NCI-H146 treated with DMSO at 0.1 percent for 48 hours (cell line): ENCODE measurements at regions not wholly inside any gene's neighbourhood (a gene's known extent, or its start where the extent isn't known, plus 50 kb on each side); places are given as distances from the start of the nearest gene placed in this dataset.

Source experiments
- DNase-seq: peaks from one replicate; lab custom pipeline; 2025; ENCODE audit not compliant: unreplicated experiment; lab: John Stamatoyannopoulos, UW

DNA sequence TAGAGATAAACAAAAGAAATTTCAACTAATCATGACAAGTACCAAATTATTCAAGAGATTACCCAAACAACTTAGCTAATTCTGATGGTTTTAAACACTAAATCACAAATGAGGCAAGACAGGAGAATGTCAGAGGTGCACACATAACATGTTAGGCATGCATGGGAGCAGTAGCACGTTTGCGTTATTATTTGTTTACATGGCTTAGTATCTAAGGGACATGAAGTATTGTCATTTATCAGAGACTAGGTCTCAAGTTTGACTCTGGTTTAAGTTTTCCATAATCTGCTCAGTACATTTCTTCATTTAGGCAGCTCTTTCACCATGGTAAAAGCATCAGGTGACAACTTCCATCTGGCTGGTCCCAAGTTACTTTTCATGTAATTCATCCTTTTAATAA is 244.1 kb upstream of the TNC start:
- DNase-seq = no peak

GRCh38 chr9:115362640-115363039 is 244.7 kb upstream of the TNC start:
- no peak for DNase-seq

DNA sequence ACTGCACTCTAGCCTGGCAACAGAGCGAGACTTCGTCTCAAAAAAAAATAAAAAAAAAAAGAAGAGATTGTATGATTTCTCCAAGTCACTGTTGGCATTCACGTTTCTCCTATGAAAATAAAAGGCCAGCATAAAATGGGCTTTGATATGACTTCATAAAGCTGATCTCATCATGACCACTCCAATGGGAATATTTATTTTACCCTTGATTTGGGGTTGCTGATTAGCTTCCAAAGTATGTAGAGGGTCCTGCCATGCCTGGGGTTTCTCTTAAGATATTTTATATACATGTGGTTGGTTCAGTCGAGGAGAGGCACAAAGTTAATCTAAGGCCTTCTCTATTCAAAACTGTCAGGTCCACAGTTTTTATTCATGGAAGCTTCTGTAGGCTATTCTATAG is 247.0 kb upstream of the TNC start:
- DNase-seq = no peak

GRCh38 chr9:115367321-115367720 is 249.4 kb upstream of the TNC start:
- DNase-seq = no peak

GRCh38 chr9:115367780-115368525 is 250.0 kb upstream of the TNC start:
- DNase-seq = no peak

GRCh38 chr9:115369322-115369957 is 251.5 kb upstream of the TNC start:
- DNase-seq = no peak

- DNase-seq = no peak
Observed at GRCh38 chr9:115373000-115373709, 255.2 kb upstream of the TNC start.

DNA sequence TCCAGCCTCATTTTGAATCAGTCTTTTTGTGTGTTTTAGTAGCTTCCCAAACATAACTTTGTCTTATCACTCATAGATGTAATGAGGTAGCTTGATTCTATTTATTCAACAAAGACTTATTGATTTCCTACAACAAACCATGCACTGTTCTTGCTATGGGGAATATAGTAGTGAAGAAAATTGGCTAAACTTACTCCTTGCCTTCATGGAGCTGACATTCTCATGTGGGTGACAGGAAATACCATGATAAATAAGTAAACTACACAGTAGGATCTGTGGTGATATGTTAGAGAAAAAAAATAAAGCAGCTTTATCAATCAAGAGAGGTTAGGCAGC is 255.7 kb upstream of the TNC start:
- DNase-seq = no peak

DNA sequence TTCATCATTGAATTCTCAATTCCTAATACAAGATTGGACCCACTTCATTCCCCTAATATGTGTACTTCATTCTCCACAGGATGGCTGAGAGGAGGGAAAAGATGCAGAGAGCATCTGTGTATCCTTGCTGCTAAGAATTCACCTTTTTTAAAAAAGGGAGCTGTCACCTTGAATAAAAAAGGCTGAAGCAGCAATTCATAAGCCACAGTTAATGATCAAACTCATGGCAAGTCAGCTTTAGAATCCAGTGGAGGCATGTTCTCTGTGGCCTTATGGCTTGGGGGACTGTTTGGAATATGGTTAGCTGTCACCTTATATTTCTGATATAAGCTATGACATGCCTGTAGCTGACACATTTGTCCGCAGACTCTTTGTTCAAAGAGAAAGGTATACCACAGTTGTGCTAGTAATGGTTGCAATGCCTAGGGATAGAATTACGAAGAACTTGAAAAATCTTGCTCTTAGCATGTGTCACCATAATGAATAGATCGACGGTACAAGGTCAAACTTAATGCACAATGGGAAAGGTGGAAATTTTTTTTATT is 256.8 kb upstream of the TNC start:
- no peak for DNase-seq

- no peak for DNase-seq
Observed at GRCh38 chr9:115378241-115378640, 260.3 kb upstream of the TNC start.

DNA sequence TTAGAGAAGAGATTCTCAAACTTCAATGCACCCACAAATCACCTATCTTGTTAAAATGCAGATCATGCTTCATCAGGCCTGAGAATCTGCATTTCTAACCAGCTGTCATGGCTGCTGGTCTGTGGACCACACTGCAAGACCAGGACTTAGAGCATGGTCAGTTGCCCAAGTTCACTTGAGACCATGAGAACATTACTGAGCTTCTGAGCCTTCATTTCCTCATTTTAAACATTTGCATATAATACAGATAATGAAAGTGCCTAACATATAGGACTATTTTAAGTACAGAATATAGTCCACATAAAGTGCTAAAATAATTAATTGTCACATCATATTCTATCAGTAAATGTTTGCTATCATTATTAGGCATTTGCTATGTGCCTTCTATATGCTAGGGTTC is 260.8 kb upstream of the TNC start:
- no peak for DNase-seq

DNA sequence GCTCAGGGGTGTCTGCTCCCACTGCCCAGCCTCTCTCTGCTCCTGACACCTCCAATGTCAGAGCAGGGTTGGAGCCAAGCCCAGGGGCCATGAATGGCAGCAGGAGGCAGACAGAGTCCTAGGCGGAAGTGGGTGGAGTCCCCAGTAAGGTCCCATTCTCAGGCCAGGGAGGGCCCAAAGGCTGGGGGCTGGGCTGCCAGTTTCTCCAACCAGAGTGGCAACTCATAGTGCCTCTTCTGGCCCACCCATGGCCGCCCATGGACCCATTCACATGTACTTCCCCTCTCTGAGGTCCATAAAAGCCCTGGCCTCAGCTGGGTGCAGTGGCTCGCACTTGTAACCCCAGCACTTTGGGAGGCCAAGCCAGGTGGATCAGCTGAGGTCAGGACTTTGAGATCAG is 261.8 kb upstream of the TNC start:
- no peak for DNase-seq

- DNase-seq = no peak
Observed at GRCh38 chr9:115382865-115383264, 264.9 kb upstream of the TNC start.

- DNase-seq = no peak
Observed at GRCh38 chr9:115385383-115386122, 267.6 kb upstream of the TNC start.

DNA sequence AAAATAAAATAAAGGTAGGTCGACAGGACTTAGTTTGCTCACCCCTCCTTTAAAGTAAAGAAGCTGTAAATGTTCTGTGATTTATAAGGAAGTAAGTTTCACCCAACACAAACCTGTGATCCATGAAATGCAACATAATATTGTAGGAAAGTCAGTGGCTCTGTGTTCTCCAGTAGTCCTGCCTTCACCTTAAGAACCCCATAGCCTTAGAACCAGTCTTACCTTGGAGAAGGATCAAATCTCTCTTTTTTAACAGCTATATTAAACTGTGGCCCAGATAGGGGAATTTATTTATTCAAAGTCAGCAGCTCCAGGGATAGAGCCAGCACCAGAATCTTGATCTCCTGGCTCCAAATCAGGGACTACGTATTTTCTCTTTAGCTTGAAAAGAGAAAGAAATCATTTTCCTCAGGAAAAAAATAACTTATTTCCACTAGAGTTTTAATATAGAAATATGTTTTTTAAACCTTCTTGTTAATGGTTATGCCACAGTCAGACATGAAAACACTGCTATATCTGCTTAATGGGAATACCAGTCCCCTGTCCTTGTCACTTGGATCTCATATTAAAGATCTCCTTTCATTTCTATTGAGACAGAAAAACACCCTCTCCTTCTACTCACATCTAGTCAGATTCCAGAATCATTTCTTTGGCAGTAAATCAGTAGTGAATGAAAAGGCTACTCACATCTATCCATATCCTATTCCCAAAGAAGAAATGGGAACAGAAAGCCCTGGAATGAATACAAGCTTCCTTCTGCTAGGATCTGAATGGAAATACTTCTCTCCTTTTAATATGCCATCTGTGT is 269.2 kb upstream of the TNC start:
- no peak for DNase-seq

DNA sequence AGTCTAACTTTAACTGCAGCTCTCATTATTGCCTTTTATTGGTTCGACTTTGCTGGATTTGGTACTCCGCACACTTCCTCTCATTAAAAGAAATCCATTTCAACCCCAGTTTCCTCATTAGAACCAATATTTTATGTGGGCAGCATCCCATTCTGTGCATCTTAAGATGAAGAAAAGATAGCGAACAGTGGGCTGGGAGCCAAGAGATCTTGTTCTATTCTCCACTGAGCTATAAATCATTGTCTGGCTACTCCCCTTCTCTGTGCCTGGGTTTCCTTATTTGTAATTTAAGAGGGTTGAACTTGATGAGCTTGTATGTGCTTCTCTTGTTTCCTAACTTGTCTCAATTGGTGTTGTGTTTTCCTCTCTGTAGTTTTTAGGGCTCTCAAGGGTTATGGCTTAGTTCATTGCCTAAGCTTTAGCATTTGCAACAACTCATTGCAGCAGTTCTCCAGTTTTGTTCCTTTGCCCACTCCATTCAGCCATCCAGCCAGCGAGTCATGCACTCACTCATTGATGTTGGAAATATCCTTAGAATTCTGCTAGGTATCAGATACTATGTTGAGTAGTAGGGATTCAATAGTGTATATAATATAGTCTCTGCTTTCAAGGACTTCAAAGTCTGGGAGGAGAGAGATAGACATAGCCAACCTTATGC is 273.3 kb upstream of the TNC start:
- DNase-seq = no peak

GRCh38 chr9:115393976-115394775 is 276.2 kb upstream of the TNC start:
- no peak for DNase-seq

DNA sequence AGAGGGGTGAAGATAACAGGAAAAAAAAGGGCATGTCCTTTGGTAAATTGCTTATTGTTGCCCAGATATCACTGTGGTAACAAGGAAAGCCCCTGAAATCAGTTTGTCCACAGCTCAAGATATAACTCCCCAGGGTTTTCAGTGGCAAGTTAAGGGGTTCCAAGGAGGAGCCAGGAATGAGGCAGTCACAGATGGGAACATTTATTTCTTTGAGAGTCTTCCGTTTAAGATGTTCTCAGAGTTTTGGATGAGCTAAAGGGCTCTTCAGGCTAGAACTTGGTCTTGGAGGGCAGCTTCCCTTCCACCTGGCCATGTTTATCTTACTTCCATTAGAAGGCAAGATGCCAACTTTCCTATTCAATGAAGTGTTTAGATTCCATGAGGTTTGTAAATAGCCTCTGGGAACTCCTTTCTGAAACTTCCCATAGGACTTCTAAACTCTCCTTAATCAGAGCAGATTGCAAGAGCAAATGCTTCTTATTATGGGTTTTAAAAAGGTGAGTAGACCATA is 277.6 kb upstream of the TNC start:
- DNase-seq = no peak

DNA sequence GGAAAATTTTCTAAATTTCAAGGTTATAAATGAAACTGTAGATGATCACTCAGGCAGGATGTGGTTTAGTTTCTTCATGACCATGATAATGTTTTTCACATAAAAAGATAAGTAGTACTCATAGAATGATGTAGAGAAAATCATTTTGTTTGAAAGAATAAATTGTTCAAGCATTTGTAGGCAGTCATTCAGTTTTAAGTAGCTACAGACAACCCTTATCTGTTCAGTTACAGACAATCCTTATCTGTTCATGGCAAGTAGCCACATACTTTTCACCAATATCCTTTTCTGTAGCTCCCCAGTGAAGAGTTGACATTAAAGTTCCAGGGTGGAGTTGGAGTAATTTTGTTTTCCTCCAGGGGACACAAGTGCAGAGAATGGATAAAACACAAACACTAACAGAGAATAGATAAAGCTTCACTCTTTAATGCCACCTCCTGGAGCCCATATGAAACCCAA is 278.1 kb upstream of the TNC start:
- no peak for DNase-seq
